HepG2 (cell line): ENCODE measurements at regions not wholly inside any gene's neighbourhood (a gene's known extent, or its start where the extent isn't known, plus 50 kb on each side); places are given as distances from the start of the nearest gene placed in this dataset.

Experiments
- CENPBD1 ChIP-seq: sonication (generic); formaldehyde crosslinking; IDR thresholded peaks from 2 replicates; pipeline ENCODE4 v1.8.0; 2022; ENCODE audit warnings: missing genetic modification reagents, low read depth, mild to moderate bottlenecking, borderline replicate concordance
- ETS1 ChIP-seq: sonication (generic); formaldehyde crosslinking; IDR thresholded peaks from 2 replicates; pipeline ENCODE4 v1.4.0; 2020; ENCODE audit warnings: missing genetic modification reagents
- GTF2F1 ChIP-seq: fragments of 150-350 bp; IDR thresholded peaks from 2 replicates; pipeline ENCODE4 v1.6.1; 2014; ENCODE audit warnings: low read length
- ONECUT2 ChIP-seq: sonication (generic); formaldehyde crosslinking; IDR thresholded peaks from 2 replicates; pipeline ENCODE4 v1.4.0; 2020; ENCODE audit warnings: missing genetic modification reagents
- REL ChIP-seq: sonication (generic); formaldehyde crosslinking; conservative IDR thresholded peaks from 2 replicates; pipeline ENCODE4 v1.8.0; 2022; ENCODE audit warnings: mild to moderate bottlenecking, missing genetic modification reagents, moderate library complexity
- SMARCE1 ChIP-seq: fragments of 450-650 bp; IDR thresholded peaks from 2 replicates; pipeline ENCODE4 v1.6.1; 2017; ENCODE audit warnings: borderline replicate concordance
- STAT5B ChIP-seq: sonication (generic); formaldehyde crosslinking; IDR thresholded peaks from 2 replicates; pipeline ENCODE4 v1.4.0; 2020; ENCODE audit warnings: missing genetic modification reagents
- ZFP36 ChIP-seq: fragments of 150-350 bp; IDR thresholded peaks from 2 replicates; pipeline ENCODE4 v1.6.1; 2018; ENCODE audit warnings: borderline replicate concordance, low read length, low read depth; ENCODE audit not compliant: partially characterized antibody
- ZNF101 ChIP-seq: sonication (generic); formaldehyde crosslinking; IDR thresholded peaks from 2 replicates; pipeline ENCODE4 v1.4.0; 2020; ENCODE audit warnings: mild to moderate bottlenecking, low read depth, missing genetic modification reagents, borderline replicate concordance
- TF ChIP-seq, protein P1 (sequence below): sonication (generic); formaldehyde crosslinking; IDR thresholded peaks from 2 replicates; pipeline ENCODE4 v1.5.1; 2020; ENCODE audit warnings: mild to moderate bottlenecking, missing genetic modification reagents, borderline replicate concordance
- TF ChIP-seq, protein P2 (sequence below): sonication (generic); formaldehyde crosslinking; IDR thresholded peaks from 2 replicates; pipeline ENCODE4 v1.5.1; 2020; ENCODE audit warnings: mild to moderate bottlenecking, missing genetic modification reagents, moderate library complexity
- TF ChIP-seq, protein P3 (sequence below): sonication (generic); formaldehyde crosslinking; IDR thresholded peaks from 2 replicates; pipeline ENCODE4 v1.5.0; 2020; ENCODE audit warnings: mild to moderate bottlenecking, missing genetic modification reagents, moderate library complexity
- TF ChIP-seq, protein P4 (sequence below): sonication (generic); formaldehyde crosslinking; IDR thresholded peaks from 2 replicates; pipeline ENCODE4 v1.4.0; 2020; ENCODE audit warnings: missing genetic modification reagents, borderline replicate concordance

DNA sequence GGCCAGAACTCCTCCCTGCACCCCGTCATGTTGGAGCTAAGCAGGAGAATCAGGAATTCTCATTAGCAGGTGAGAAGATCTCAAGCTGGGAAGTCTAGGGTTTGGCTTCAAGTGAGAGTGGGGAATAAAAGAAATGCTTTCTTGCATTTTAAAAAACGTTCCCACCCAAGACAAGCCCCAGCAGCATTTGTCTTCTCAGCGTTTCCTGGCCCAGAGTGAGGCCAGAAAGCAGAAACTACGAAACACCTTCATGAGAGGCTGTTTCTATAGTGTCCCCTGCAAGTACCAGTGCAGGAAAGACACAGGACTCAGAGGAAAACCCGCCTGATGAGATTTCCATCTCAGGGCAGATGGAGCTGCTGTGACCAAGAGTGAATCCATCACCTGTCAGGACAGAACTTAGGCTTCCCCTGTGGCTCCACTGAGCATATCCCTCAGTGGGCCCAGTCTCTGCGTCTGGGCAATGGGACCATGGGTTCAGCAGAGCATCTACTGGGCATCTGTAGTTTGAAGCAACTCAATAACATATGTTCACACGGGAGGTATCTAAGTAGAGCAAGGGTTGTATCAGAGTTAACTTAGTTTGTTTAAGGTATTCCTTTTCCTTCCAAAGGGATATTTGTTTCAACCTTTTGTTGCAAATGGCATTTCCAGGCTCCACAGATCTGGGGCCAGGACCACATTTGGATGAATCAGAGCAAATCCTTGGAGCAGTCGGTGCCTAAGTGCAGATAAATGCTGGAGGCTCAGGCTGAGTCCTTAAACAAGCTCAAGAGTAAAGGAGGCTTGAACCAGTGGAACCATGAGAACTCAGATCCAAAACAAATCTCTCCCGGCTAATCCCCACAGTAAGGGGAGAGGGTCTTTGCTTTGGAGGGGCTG, 548.3 kb downstream of the MIAT start:
- TF ChIP-seq, protein P1, sequence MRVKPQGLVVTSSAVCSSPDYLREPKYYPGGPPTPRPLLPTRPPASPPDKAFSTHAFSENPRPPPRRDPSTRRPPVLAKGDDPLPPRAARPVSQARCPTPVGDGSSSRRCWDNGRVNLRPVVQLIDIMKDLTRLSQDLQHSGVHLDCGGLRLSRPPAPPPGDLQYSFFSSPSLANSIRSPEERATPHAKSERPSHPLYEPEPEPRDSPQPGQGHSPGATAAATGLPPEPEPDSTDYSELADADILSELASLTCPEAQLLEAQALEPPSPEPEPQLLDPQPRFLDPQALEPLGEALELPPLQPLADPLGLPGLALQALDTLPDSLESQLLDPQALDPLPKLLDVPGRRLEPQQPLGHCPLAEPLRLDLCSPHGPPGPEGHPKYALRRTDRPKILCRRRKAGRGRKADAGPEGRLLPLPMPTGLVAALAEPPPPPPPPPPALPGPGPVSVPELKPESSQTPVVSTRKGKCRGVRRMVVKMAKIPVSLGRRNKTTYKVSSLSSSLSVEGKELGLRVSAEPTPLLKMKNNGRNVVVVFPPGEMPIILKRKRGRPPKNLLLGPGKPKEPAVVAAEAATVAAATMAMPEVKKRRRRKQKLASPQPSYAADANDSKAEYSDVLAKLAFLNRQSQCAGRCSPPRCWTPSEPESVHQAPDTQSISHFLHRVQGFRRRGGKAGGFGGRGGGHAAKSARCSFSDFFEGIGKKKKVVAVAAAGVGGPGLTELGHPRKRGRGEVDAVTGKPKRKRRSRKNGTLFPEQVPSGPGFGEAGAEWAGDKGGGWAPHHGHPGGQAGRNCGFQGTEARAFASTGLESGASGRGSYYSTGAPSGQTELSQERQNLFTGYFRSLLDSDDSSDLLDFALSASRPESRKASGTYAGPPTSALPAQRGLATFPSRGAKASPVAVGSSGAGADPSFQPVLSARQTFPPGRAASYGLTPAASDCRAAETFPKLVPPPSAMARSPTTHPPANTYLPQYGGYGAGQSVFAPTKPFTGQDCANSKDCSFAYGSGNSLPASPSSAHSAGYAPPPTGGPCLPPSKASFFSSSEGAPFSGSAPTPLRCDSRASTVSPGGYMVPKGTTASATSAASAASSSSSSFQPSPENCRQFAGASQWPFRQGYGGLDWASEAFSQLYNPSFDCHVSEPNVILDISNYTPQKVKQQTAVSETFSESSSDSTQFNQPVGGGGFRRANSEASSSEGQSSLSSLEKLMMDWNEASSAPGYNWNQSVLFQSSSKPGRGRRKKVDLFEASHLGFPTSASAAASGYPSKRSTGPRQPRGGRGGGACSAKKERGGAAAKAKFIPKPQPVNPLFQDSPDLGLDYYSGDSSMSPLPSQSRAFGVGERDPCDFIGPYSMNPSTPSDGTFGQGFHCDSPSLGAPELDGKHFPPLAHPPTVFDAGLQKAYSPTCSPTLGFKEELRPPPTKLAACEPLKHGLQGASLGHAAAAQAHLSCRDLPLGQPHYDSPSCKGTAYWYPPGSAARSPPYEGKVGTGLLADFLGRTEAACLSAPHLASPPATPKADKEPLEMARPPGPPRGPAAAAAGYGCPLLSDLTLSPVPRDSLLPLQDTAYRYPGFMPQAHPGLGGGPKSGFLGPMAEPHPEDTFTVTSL (CRISPR knock-in tag) = no peak
- TF ChIP-seq CENPBD1 (CRISPR knock-in tag) (no peak), SMARCE1 (no peak), ZNF101 (no peak), REL (CRISPR knock-in tag) (no peak), GTF2F1 (no peak), ZFP36 (no peak), STAT5B (CRISPR knock-in tag) (no peak), ETS1 (no peak), ONECUT2 (CRISPR knock-in tag) (no peak)
- TF ChIP-seq, protein P2, sequence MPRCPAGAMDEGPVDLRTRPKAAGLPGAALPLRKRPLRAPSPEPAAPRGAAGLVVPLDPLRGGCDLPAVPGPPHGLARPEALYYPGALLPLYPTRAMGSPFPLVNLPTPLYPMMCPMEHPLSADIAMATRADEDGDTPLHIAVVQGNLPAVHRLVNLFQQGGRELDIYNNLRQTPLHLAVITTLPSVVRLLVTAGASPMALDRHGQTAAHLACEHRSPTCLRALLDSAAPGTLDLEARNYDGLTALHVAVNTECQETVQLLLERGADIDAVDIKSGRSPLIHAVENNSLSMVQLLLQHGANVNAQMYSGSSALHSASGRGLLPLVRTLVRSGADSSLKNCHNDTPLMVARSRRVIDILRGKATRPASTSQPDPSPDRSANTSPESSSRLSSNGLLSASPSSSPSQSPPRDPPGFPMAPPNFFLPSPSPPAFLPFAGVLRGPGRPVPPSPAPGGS (CRISPR knock-in tag) = no peak
- TF ChIP-seq, protein P3, sequence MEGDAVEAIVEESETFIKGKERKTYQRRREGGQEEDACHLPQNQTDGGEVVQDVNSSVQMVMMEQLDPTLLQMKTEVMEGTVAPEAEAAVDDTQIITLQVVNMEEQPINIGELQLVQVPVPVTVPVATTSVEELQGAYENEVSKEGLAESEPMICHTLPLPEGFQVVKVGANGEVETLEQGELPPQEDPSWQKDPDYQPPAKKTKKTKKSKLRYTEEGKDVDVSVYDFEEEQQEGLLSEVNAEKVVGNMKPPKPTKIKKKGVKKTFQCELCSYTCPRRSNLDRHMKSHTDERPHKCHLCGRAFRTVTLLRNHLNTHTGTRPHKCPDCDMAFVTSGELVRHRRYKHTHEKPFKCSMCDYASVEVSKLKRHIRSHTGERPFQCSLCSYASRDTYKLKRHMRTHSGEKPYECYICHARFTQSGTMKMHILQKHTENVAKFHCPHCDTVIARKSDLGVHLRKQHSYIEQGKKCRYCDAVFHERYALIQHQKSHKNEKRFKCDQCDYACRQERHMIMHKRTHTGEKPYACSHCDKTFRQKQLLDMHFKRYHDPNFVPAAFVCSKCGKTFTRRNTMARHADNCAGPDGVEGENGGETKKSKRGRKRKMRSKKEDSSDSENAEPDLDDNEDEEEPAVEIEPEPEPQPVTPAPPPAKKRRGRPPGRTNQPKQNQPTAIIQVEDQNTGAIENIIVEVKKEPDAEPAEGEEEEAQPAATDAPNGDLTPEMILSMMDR (CRISPR knock-in tag) = no peak
- TF ChIP-seq, protein P4, sequence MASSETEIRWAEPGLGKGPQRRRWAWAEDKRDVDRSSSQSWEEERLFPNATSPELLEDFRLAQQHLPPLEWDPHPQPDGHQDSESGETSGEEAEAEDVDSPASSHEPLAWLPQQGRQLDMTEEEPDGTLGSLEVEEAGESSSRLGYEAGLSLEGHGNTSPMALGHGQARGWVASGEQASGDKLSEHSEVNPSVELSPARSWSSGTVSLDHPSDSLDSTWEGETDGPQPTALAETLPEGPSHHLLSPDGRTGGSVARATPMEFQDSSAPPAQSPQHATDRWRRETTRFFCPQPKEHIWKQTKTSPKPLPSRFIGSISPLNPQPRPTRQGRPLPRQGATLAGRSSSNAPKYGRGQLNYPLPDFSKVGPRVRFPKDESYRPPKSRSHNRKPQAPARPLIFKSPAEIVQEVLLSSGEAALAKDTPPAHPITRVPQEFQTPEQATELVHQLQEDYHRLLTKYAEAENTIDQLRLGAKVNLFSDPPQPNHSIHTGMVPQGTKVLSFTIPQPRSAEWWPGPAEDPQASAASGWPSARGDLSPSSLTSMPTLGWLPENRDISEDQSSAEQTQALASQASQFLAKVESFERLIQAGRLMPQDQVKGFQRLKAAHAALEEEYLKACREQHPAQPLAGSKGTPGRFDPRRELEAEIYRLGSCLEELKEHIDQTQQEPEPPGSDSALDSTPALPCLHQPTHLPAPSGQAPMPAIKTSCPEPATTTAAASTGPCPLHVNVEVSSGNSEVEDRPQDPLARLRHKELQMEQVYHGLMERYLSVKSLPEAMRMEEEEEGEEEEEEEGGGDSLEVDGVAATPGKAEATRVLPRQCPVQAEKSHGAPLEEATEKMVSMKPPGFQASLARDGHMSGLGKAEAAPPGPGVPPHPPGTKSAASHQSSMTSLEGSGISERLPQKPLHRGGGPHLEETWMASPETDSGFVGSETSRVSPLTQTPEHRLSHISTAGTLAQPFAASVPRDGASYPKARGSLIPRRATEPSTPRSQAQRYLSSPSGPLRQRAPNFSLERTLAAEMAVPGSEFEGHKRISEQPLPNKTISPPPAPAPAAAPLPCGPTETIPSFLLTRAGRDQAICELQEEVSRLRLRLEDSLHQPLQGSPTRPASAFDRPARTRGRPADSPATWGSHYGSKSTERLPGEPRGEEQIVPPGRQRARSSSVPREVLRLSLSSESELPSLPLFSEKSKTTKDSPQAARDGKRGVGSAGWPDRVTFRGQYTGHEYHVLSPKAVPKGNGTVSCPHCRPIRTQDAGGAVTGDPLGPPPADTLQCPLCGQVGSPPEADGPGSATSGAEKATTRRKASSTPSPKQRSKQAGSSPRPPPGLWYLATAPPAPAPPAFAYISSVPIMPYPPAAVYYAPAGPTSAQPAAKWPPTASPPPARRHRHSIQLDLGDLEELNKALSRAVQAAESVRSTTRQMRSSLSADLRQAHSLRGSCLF (CRISPR knock-in tag) = no peak
